ENCODE measurements at regions not wholly inside any gene's neighbourhood (a gene's known extent, or its start where the extent isn't known, plus 50 kb on each side); places are given as distances from the start of the nearest gene placed in this dataset.

DNA sequence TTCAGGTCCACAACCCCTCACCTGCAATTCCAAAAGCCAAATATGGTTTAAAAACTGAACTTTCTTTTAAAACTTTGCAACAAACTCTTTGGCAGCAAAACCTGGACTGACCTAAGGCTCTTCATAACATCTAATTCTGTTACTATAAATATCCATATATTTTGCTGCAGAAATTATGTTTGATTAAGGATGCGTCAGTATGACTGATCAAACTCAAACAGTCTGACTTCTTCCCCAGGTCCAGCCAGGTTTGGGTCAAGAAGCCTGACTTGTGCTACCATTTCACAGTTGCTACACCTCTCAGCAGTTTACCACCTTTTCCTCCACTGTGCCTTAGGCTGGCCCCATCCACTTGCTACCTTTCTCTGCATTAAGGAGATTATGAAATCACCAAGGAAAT is 127.0 kb upstream of the DUSP22 start:
- Mint-ChIP-seq H3K27ac (no peak overlapping the region), H3K9me3 (no peaks in the 10 kb centered on the region), H3K36me3 (no peaks in the 10 kb centered on the region), H3K4me1 (no peaks in the 10 kb centered on the region), H3K4me3 (no peak overlapping the region), H3K27me3 (peaks cover 2 to 7% of the 10 kb centered on the region in 2 donors)
- H3K27ac ChIP-seq (ENCODE audit: low read length) = no peak overlapping the region
- H3K27me3 ChIP-seq (replicated peaks in 1 of 2; ENCODE audit: control insufficient read depth in 2 of 2, extremely low read depth in 1 of 2, insufficient read depth in 2 of 2, low read length in 1 of 2) = no peaks in the 10 kb centered on the region
- no peak overlapping the region for H3K4me3 ChIP-seq (ENCODE audit: control insufficient read depth in 1 of 2, extremely low read depth in 1 of 2, low read length in 1 of 2)
- no CpG with 5 or more reads among the region's 1 CpG for WGBS (ENCODE audit: insufficient coverage)
- DNase-seq (no peak), ATAC-seq (replicated peaks in 1 of 4) (no peak)
- no peaks in the 10 kb centered on the region for H3K9me3 ChIP-seq
- ChIA-PET POLR2A (no interaction called here), CTCF (no interaction called here)
- no peaks in the 10 kb centered on the region for H3K4me1 ChIP-seq (ENCODE audit: control insufficient read depth in 1 of 2, extremely low read depth in 1 of 2, insufficient read depth in 2 of 2, low read length in 2 of 2)
- H3K36me3 ChIP-seq (ENCODE audit: control insufficient read depth in 2 of 2, extremely low read depth in 1 of 2, insufficient read depth in 1 of 2, low read length in 1 of 2) = no peaks in the 10 kb centered on the region

DNA sequence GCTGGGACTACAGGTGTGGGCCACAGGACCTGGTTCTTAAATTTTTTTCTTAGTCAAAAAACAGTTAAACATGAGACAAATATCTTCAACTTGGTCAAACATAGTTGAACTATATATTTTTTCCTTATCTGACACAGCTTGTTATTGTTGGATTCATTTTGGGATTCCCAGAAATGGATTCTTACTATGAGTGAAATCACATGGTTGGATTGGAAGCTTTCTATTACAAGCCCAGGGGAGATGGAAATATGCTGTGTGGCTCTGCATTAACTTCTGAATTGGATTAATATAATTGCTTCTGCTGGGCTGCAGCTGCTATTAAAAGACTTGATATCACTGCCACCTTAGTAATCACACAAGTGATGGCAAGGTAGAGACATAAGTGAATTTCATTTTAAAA is 126.4 kb upstream of the DUSP22 start:
- Histone ChIP-seq H3K4me3 (ENCODE audit: control insufficient read depth in 1 of 2, extremely low read depth in 1 of 2, low read length in 1 of 2) (no peak overlapping the region), H3K36me3 (ENCODE audit: control insufficient read depth in 2 of 2, extremely low read depth in 1 of 2, insufficient read depth in 1 of 2, low read length in 1 of 2) (no peaks in the 10 kb centered on the region), H3K27me3 (replicated peaks in 1 of 2; ENCODE audit: control insufficient read depth in 2 of 2, extremely low read depth in 1 of 2, insufficient read depth in 2 of 2, low read length in 1 of 2) (no peaks in the 10 kb centered on the region), H3K27ac (ENCODE audit: low read length) (no peak overlapping the region), H3K9me3 (no peaks in the 10 kb centered on the region), H3K4me1 (ENCODE audit: control insufficient read depth in 1 of 2, extremely low read depth in 1 of 2, insufficient read depth in 2 of 2, low read length in 2 of 2) (no peaks in the 10 kb centered on the region)
- DNase-seq (no peak), ATAC-seq (replicated peaks in 1 of 4) (no peak)
- no peaks in the 10 kb centered on the region for H3K36me3 Mint-ChIP-seq
- H3K9me3 Mint-ChIP-seq = no peaks in the 10 kb centered on the region
- CTCF ChIA-PET = no interaction called here
- H3K27ac Mint-ChIP-seq = no peak overlapping the region
- POLR2A ChIA-PET = interaction anchor here in 1 of 2 donors (0.7 kb wide), 1 partner anchor 114 kb away, joined by 4 read pairs; no protein-coding TSS in a partner anchor
- H3K27me3 Mint-ChIP-seq = peaks cover 3% of the 10 kb centered on the region in 2 donors
- H3K4me3 Mint-ChIP-seq = no peak overlapping the region
- H3K4me1 Mint-ChIP-seq = no peaks in the 10 kb centered on the region

DNA sequence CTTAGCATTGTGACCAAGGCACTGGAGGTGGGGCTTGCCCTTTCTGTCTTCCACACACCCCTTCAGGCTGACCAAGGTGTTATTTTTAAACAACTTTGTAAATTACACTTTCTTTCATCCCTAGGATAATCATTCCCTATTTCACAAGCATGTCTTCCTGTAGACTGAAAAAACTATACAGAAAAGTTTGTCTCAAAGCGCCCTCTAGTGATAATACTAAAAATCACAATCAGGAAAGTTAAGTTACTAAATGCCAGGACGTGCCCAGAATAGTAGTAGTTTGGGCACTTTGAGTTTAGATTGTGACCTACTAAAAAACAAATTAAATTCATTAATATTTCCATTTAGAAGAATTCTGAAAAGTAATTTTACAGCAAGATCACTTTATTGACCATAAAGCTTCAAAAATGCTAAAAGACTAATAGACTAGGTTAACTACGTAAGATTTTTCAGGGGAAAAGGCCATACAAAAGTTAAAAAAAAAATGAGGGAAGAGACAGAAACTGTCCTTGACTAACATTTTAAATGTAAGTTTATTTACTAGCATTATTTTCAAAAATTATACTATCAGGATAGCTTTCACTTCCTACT is 123.3 kb upstream of the DUSP22 start:
- ChIA-PET POLR2A (no interaction called here), CTCF (no interaction called here)
- no peaks in the 10 kb centered on the region for H3K4me1 Mint-ChIP-seq
- Histone ChIP-seq H3K4me1 (ENCODE audit: control insufficient read depth in 1 of 2, extremely low read depth in 1 of 2, insufficient read depth in 2 of 2, low read length in 2 of 2) (no peaks in the 10 kb centered on the region), H3K4me3 (ENCODE audit: control insufficient read depth in 1 of 2, extremely low read depth in 1 of 2, low read length in 1 of 2) (no peak overlapping the region), H3K27ac (ENCODE audit: low read length) (no peak overlapping the region), H3K36me3 (ENCODE audit: control insufficient read depth in 2 of 2, extremely low read depth in 1 of 2, insufficient read depth in 1 of 2, low read length in 1 of 2) (no peaks in the 10 kb centered on the region), H3K9me3 (no peaks in the 10 kb centered on the region), H3K27me3 (replicated peaks in 1 of 2; ENCODE audit: control insufficient read depth in 2 of 2, extremely low read depth in 1 of 2, insufficient read depth in 2 of 2, low read length in 1 of 2) (no peaks in the 10 kb centered on the region)
- peaks cover 0 to 3% (median 0%) of the 10 kb centered on the region in 3 donors for H3K9me3 Mint-ChIP-seq
- no CpG with 5 or more reads among the region's 3 CpGs for WGBS (ENCODE audit: insufficient coverage)
- no peaks in the 10 kb centered on the region for H3K36me3 Mint-ChIP-seq
- no peak overlapping the region for H3K27ac Mint-ChIP-seq
- peak in 1 of 35 experiments; percentile 52 for DNase-seq
- peaks cover 0 to 3% of the 10 kb centered on the region in 2 donors for H3K27me3 Mint-ChIP-seq
- ATAC-seq (replicated peaks in 1 of 4) = no peak
- no peak overlapping the region for H3K4me3 Mint-ChIP-seq

DNA sequence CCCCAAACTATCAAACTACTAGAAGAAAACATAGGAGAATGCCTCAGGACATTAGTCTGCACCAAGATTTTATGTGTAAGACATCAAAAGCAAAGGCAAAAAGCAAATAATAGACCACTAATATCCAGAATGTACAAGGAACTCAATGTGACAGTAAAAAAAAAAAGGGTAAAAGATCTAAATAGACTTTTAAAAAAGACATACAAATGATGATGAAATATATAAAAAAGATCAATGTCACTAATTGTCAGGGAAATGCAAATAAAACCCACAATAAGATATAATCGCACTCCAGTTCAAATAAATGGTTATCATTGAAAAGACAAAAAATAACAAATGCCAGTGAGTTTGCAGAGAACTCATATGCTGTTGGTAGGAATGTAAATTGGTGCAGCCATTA is 118.3 kb upstream of the DUSP22 start:
- Histone ChIP-seq H3K9me3 (no peaks in the 10 kb centered on the region), H3K27ac (ENCODE audit: low read length) (no peak overlapping the region), H3K36me3 (ENCODE audit: control insufficient read depth in 2 of 2, extremely low read depth in 1 of 2, insufficient read depth in 1 of 2, low read length in 1 of 2) (no peaks in the 10 kb centered on the region), H3K4me3 (ENCODE audit: control insufficient read depth in 1 of 2, extremely low read depth in 1 of 2, low read length in 1 of 2) (no peak overlapping the region), H3K4me1 (ENCODE audit: control insufficient read depth in 1 of 2, extremely low read depth in 1 of 2, insufficient read depth in 2 of 2, low read length in 2 of 2) (no peaks in the 10 kb centered on the region), H3K27me3 (replicated peaks in 1 of 2; ENCODE audit: control insufficient read depth in 2 of 2, extremely low read depth in 1 of 2, insufficient read depth in 2 of 2, low read length in 1 of 2) (peaks cover 0 to 6% of the 10 kb centered on the region in 2 experiments)
- POLR2A ChIA-PET = no interaction called here
- CTCF ChIA-PET = no interaction called here
- no peaks in the 10 kb centered on the region for H3K4me1 Mint-ChIP-seq
- H3K4me3 Mint-ChIP-seq = no peak overlapping the region
- H3K27me3 Mint-ChIP-seq = peaks cover 5 to 8% of the 10 kb centered on the region in 2 donors
- peaks cover 0 to 3% (median 0%) of the 10 kb centered on the region in 3 donors for H3K9me3 Mint-ChIP-seq
- H3K36me3 Mint-ChIP-seq = no peaks in the 10 kb centered on the region
- DNase-seq (no peak), ATAC-seq (replicated peaks in 1 of 4) (no peak)
- H3K27ac Mint-ChIP-seq = no peak overlapping the region
- WGBS (ENCODE audit: insufficient coverage) = no CpG with 5 or more reads among the region's 1 CpG

DNA sequence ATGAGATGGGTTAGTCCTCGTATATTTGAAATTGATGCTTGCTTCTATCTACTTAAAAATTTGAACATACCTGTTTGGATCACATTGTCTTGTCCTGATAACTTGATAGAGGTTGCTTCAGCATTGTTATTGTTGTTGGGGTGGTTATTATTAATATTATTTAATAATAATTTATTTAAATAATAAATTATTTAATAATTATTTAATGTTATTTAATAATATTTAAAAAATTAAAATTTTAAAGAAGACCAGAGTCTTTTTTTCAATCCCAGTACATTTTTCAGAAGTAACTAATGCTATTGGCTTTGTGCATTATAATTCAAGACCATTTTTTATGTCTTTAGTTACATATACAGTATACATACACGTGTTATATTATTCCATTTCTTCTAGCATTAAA is 116.6 kb upstream of the DUSP22 start:
- ATAC-seq (replicated peaks in 1 of 4) (no peak), DNase-seq (no peak)
- Mint-ChIP-seq H3K36me3 (no peaks in the 10 kb centered on the region), H3K27me3 (peaks cover 4 to 8% of the 10 kb centered on the region in 2 donors), H3K4me1 (peaks cover 7% of the 10 kb centered on the region in 3 donors), H3K9me3 (peaks cover 0 to 3% (median 0%) of the 10 kb centered on the region in 3 donors), H3K4me3 (no peak overlapping the region), H3K27ac (no peak overlapping the region)
- ChIA-PET POLR2A (no interaction called here), CTCF (no interaction called here)
- no peaks in the 10 kb centered on the region for H3K36me3 ChIP-seq (ENCODE audit: control insufficient read depth in 2 of 2, extremely low read depth in 1 of 2, insufficient read depth in 1 of 2, low read length in 1 of 2)
- WGBS (ENCODE audit: insufficient coverage) = no CpG with 5 or more reads among the region's 2 CpGs
- H3K27me3 ChIP-seq (replicated peaks in 1 of 2; ENCODE audit: control insufficient read depth in 2 of 2, extremely low read depth in 1 of 2, insufficient read depth in 2 of 2, low read length in 1 of 2) = peaks cover 0 to 12% of the 10 kb centered on the region in 2 experiments
- peaks cover 0 to 5% of the 10 kb centered on the region in 2 experiments for H3K4me1 ChIP-seq (ENCODE audit: control insufficient read depth in 1 of 2, extremely low read depth in 1 of 2, insufficient read depth in 2 of 2, low read length in 2 of 2)
- H3K27ac ChIP-seq (ENCODE audit: low read length) = no peak overlapping the region
- H3K4me3 ChIP-seq (ENCODE audit: control insufficient read depth in 1 of 2, extremely low read depth in 1 of 2, low read length in 1 of 2) = no peak overlapping the region
- no peaks in the 10 kb centered on the region for H3K9me3 ChIP-seq

DNA sequence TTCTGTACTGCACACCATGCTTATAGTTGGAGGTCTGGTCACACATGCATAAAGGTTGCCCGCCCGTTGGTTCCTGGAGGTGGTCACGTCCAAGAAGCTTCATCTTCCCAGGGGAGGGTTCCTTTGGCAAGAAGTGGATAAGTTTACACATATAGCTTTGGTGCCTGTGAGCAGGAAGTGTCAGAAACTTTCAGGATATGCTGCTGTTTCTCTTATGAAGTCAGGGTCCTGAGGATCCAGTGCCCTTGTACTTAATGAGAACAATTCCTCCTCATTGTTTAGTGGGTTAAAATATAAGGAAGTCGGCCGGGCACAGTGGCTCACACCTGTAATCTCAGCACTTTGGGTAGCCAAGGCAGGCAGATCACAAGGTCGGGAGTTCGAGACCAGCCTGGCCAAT is 115.5 kb upstream of the DUSP22 start:
- no peak for DNase-seq
- no peaks in the 10 kb centered on the region for H3K36me3 Mint-ChIP-seq
- H3K27me3 ChIP-seq (replicated peaks in 1 of 2; ENCODE audit: control insufficient read depth in 2 of 2, extremely low read depth in 1 of 2, insufficient read depth in 2 of 2, low read length in 1 of 2) = peaks cover 0 to 12% of the 10 kb centered on the region in 2 experiments
- H3K27ac ChIP-seq (ENCODE audit: low read length) = no peak overlapping the region
- CTCF ChIA-PET = no interaction called here
- H3K27me3 Mint-ChIP-seq = peaks cover 5 to 8% of the 10 kb centered on the region in 2 donors
- no peak for ATAC-seq (replicated peaks in 1 of 4)
- H3K4me3 Mint-ChIP-seq = no peak overlapping the region
- 89% methylated on average over 3 of the region's 7 CpGs for WGBS (ENCODE audit: insufficient coverage)
- no peak overlapping the region for H3K27ac Mint-ChIP-seq
- POLR2A ChIA-PET = no interaction called here
- peaks cover 0 to 3% (median 0%) of the 10 kb centered on the region in 3 donors for H3K9me3 Mint-ChIP-seq
- H3K36me3 ChIP-seq (ENCODE audit: control insufficient read depth in 2 of 2, extremely low read depth in 1 of 2, insufficient read depth in 1 of 2, low read length in 1 of 2) = no peaks in the 10 kb centered on the region
- no peaks in the 10 kb centered on the region for H3K9me3 ChIP-seq
- H3K4me3 ChIP-seq (ENCODE audit: control insufficient read depth in 1 of 2, extremely low read depth in 1 of 2, low read length in 1 of 2) = no peak overlapping the region
- peaks cover 11 to 16% (median 15%) of the 10 kb centered on the region in 3 donors for H3K4me1 Mint-ChIP-seq
- peaks cover 0 to 8% of the 10 kb centered on the region in 2 experiments for H3K4me1 ChIP-seq (ENCODE audit: control insufficient read depth in 1 of 2, extremely low read depth in 1 of 2, insufficient read depth in 2 of 2, low read length in 2 of 2)

DNA sequence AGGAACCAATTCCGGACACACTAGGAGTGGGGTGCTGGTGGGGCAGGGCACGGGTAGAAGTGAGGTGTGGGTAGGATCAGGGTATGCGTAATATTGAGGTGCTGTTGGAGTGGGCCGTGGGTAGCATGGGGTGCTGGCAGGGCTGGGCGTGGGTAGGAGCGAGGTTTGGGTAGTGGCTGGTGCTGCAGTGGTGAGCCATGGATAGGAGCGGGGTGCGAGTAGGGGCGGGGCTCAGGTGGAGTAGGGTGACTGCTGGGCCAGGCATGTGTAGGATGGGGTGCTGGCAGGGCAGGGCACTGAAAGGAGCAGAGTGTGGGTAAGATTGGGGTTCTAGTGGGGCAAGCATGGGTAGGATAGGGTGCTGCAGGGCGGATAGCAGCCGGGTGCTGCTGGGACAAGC is 114.2 kb upstream of the DUSP22 start:
- POLR2A ChIA-PET = no interaction called here
- H3K27me3 ChIP-seq (replicated peaks in 1 of 2; ENCODE audit: control insufficient read depth in 2 of 2, extremely low read depth in 1 of 2, insufficient read depth in 2 of 2, low read length in 1 of 2) = peaks cover 0 to 12% of the 10 kb centered on the region in 2 experiments
- Mint-ChIP-seq H3K36me3 (no peaks in the 10 kb centered on the region), H3K27me3 (peaks cover 5 to 8% of the 10 kb centered on the region in 2 donors), H3K4me3 (no peak overlapping the region), H3K27ac (no peak overlapping the region), H3K4me1 (peaks cover 11 to 16% (median 15%) of the 10 kb centered on the region in 3 donors), H3K9me3 (no peaks in the 10 kb centered on the region)
- ATAC-seq (replicated peaks in 1 of 4) = no peak
- no peaks in the 10 kb centered on the region for H3K36me3 ChIP-seq (ENCODE audit: control insufficient read depth in 2 of 2, extremely low read depth in 1 of 2, insufficient read depth in 1 of 2, low read length in 1 of 2)
- H3K4me3 ChIP-seq (ENCODE audit: control insufficient read depth in 1 of 2, extremely low read depth in 1 of 2, low read length in 1 of 2) = no peak overlapping the region
- WGBS (ENCODE audit: insufficient coverage) = 87% methylated on average over 11 of the region's 11 CpGs
- H3K4me1 ChIP-seq (ENCODE audit: control insufficient read depth in 1 of 2, extremely low read depth in 1 of 2, insufficient read depth in 2 of 2, low read length in 2 of 2) = peaks cover 0 to 8% of the 10 kb centered on the region in 2 experiments
- no peaks in the 10 kb centered on the region for H3K9me3 ChIP-seq
- CTCF ChIA-PET = no interaction called here
- H3K27ac ChIP-seq (ENCODE audit: low read length) = no peak overlapping the region
- DNase-seq = no peak

Measured in T-cell (primary cell).